GM19240 (cell line): ENCODE measurements at regions not wholly inside any gene's neighbourhood (a gene's known extent, or its start where the extent isn't known, plus 50 kb on each side); places are given as distances from the start of the nearest gene placed in this dataset.

ENCODE experiments used
- DNase-seq: peaks from one replicate; pipeline ENCODE4 v3.0.0; 2011; ENCODE audit warnings: low spot score; ENCODE audit not compliant: insufficient read length

DNA sequence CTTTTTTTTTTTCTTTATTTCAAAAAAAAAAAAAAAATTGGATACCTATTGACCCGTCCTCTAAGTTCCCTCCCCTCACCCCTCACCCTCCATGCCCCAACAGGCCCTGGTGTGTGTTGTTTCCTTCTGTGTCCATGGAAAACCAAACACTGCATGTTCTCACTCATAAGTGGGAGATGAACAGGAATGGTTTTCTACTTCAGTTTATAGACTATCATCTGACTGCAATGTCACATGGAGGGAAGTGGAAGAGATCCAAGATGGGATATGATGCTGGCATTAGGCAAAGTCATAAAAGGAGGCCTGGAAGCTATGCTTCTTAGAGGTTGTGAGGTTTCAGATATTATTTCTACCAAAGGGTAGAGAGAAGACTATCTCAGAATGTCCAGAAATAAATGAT, 237.5 kb downstream of the MAFB start:
- DNase-seq: no peak

DNA sequence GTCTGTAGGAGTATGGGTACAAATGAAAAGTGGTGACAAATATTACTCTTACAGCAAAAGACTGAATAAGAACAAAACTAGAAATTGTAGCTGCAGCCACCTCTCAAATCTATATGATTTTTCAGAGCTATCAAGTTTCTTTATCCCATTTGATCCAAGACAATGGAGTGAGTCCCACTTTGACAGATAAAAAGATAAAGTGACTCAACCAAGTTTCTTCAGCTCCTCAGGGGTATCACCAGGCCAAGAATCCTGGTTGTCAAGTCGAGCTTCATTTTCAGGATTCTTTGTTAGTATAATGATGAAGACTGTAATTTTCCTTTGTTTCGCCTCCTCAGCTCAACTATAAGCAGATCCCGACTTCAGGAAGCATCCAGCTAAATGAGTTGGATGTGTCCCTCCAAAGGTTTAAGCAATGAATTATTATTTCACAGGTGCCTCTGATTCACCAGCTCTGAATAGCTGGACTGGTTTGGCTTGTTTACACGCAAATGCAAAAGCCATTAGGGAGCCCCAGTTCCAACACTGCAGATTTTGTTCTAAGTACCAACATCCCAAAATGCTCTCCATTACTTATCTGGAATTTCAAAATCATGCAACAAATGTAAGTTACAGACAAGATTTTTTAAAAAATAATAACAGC, 238.9 kb downstream of the MAFB start:
- DNase-seq: no peak

DNA sequence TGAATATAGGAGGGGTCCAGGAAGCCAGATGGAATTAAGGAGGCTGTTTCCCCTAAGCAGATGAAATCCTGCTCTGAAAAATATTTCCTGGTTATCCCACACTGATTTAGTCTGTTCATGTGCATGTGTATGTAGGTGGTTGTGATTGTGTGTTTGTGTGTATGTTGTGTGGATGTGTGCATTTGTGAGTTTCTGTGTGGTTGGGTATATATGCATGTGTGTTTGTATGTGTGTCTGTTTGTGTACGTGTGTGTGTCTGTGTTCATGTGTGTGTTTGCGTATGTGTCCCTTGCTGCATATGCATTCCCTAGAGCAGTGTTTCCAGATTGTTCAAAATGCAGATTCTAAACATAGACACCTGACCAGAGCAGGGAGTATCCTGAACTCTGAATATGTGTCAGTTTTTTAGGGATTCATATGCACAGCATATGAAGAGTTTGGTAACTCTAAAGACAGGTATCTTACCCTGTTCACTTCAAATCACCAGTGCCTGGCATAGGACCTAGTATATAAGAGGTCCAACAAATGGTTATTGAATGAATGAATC, 239.8 kb downstream of the MAFB start:
- DNase-seq: no peak

DNA sequence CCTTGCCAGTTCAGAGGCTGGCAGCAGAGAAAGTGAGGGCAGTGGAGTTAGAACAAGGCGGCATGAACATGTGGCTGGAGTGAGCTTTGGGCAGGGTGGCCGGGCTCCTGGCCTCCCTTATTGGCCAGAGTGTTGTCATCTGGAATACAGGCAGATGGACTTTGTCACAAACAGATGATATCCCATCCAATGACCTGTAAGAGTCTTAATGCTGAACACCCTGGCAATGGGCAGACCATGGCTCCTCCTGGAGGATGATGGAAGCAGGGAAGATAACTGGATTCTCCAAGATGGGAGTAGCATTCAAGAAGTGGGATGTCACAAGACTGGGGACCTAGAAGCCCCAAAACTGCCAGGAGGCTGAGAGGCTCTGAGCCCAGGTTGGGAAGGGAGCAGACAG, 242.1 kb downstream of the MAFB start:
- no peak for DNase-seq

DNA sequence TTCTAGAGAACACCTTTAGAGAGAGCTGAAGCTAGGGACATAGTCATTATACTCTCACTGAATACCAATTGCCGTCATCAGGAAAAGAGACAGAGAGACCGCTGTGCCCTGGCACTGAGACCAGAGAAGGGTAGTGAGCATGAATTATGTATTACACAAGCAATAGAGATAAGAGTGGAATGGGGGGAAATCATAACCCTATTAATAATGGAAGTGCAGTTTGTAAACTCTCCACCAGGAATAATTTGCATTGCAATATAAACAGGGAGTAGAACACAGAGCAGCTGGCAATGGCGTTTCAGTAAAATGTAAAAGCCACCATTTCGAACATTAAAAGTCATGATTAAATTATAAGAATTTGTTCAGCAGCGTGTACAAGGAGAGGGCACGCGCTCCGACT, 244.5 kb downstream of the MAFB start:
- no peak for DNase-seq

DNA sequence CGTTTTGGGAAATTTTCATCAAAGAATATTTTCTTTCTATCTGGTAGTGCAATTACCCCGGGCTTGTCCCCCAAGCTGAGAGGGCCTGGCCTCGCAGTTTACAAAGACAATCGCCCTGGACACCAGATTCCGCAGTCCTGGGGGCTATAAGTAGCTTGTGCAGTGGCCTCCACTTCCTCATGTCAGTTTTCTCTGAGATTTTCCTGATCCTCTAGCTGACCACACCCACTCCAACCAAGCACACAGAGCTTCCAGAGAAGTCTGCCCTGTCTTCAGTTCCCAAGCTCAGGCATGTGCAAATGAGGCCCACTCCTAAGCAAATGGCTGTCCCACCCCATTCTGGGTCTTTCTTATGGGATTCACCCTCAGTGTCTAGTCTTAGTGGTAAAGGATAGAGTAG, 245.3 kb downstream of the MAFB start:
- no peak for DNase-seq

DNA sequence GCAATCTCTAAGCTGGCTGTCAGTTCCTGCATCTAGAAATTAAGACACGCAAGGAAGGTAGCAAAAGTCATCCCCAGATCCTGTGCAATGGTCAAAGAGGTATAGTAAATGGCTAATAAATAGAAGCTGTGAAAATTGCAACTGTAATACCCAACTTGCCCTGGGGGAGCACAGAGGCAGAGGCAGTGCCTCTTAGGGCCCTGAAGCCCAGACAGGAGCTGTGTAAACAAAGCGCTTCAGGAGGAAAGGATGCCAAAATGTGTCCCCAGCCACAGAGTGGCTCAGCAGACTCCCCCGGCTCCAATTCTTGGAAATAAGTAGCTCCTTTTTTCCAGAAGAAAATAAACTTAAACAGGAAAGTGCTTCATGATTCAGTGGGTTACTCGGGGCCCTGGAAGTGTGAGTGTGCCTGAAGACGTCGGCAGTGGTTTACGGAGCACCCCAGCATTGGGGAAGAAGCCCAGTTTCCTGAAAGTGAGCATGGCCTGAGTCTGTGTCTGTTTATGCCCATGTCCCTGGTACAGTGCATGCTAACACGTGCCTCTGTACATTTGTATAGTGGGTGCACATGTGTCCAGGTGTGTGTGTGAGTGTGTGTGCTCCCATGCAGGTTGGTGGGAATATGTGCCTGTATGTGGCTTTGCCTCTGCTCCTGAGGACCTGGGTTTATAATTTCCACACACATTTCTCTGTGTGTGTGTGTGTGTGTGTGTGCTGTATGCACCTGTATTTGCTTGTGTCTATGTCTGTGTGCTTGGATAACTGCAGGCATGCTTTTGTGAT, 246.7 kb downstream of the MAFB start:
- DNase-seq: no peak

DNA sequence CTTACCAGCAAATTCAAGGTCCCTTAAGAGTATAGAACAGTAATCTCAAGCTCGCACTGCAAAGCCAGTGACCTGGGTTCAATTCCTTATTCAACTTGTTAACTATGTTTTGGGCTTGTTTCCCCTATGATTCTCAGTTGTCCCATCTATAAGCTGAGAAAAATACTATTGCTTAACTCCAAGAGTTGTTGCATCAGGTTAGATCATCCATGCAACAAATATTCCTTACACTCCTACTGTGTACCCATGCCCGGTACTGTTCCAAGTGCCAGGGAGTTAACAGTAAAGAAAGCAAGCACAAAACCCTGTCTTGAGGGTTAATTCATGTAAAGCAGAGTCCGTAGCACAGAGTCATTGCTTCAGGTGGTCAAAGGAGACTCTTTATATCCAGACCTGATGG, 247.3 kb downstream of the MAFB start:
- no peak for DNase-seq

DNA sequence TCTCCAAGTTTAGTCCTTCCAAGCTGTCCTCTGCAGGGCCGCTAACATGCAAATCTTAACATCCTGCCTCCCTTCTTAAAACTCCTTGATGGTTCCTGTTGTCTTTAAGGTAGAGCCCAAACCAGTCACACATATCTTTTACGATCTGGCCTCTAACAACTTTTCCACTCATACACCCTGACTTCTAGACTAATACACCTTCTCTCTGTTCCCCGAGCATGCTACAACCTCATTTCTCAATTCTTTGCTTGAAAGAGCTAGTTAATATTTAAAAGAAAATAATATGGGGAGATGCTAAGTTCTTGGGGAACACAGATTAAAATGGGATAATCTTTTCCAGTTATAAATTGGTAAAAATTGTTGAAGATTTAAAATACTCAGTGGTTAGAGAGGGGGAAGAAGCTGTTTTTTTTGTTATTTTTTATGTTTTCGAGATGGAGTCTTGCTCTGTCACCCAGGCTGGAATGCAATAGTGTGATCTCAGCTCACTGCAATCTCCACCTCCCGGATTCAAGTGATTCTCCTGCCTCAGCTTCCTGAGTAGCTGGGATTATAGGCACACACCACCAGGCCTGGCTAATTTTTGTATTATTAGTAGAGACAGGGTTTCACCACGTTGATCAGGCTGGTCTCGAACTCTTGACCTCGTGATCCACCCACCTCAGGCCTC, 250.7 kb downstream of the MAFB start:
- DNase-seq: no peak

DNA sequence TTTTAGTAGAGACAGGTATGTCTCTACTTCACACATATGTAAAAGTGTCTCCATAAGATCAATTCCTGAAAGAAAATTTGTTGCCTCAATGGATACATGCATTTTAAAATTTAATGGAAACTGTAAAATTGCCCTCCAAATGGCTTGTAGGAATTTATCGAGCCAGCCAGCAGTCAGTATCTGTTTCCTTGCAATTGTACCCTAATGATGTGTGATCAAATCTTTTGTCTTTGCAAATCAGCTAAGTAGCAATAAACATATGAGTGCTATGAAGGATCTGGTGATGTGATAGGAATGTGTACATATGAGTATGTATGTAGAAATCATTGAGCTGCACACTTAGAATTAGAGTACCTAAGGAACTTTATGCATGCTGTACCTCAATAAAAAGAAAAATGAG, 253.0 kb downstream of the MAFB start:
- no peak for DNase-seq

DNA sequence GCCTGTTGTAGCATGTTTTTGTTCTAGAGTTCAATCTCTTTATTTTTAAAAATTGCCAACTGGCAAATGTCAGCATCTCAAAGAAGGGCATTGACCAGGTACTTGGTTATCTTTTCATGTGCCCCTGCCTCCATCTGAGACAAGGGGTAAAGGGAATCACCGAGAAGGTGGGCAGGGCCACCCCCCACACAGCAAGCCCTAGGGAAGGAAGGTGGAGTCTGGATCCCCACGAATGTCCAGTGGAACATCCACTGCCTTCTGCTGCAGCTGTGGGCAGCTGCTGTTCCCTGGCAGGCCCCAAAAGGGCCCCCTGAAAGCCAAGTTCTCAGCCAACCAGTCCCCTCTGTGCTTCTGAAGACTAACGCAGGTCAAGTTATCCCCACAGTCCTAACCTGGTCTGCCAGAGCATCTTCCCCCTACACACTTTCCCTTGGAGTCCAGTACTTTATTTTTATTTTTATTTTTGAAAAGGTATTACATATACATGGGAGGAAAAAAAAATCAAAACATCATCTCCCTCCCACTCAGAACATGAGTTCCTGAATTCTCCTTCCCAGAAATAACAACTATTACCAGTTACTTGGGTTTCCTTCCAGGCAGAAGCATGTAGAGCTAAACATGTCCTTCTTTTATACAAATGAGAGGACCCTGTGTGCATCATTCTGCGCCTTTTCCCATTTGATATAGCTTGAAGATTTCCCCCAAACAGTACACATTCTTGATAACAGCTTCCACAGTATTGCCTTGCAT, 253.7 kb downstream of the MAFB start:
- no peak for DNase-seq

DNA sequence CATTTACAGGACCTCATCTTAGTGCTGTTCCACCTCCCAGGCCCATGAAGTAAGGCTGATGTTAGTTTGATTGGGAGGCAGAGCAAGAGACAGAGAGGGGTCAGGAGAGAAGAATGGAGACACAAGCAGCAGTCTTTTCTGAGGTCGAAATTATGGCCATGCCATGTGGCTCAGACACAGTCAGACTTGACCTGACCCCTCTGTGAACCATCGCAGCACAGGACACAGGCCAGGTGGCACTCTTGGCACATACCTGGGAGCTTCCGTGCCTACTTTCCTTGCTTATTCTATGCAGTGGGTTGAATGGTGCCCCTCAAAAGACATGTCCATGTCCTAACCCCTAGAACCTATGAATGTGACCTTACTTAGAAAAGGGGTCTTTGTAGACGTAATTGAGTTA, 254.9 kb downstream of the MAFB start:
- DNase-seq: no peak

DNA sequence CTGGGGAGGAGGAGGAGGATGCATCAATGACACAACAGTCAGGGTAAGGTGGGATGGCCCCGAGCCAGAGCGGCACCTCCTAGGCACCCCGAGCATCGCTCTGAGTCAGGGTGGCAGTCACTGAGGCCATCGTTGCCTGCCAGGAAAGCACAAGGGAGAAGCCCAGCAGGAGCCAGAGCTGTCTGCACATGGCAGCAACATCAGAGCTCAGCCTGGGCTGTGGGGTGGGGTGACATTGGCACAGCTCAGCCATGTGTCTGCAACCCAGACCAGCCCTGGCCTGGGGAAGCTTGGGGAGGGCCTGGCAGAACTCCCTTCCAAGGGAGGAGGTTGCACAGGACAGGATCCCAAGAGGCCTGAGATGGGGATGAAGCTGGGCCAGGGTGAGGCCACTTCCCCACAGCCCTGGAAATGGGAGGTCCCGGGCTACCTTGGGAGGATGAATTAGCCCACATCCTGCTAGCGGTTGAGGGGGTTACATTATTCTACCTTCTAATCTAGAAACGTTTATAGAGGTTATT, 255.6 kb downstream of the MAFB start:
- DNase-seq: no peak

DNA sequence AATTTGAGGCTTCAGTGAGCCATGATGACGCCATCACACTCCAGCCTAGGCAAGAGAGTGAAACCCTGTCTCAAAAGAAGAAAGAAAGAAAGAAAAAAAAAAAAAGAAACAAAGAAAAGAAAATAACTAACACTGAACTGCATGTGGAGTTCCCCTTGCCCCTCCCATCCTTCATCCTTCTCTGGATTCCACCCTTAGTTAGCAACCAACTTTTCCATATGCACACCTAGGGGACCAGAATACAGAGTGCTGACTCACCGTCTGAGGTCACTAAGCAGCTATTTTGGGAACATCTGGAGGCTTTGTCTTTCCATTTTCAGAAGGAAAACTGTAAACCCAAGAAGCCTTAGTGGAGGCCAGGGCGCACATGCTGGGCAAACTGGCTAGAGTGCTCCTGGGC, 257.4 kb downstream of the MAFB start:
- DNase-seq: no peak

DNA sequence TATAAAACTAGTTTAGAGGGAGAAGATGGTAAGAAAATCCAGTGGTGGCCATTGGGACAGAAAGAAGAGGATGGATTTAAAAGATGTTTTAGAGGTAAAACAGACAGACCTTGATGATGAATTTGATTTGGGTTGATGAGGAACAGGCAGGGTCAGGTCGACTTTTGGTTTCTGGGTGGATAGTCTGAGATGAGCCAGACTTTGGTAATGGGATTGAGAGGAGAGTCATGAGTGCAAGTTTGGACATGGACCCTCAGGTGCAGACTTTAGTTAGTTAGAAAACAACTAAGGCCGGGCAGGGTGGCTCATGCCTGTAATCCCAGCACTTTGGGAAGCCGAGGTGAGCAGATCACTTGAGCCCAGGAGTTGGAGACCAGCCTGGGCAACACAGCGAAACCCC, 257.9 kb downstream of the MAFB start:
- no peak for DNase-seq

DNA sequence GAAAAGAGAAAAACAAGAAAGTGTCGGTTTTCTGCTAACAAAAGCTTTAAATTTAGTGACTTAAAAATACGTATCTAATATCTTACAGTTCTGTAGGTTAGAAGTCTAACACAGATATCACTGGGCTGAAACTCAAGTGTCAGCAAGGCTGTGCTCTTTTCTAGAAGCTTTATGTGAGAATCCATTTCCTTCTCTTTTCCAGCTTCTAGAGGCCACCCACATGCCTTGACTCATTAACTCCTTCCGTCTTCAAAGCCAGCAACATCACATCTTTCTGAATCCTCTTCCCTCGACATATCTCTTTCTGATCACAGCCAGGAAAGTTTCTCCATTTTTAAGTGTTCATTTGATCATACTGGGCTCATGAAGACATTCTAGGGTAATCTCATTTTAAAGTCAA, 262.0 kb downstream of the MAFB start:
- no peak for DNase-seq

DNA sequence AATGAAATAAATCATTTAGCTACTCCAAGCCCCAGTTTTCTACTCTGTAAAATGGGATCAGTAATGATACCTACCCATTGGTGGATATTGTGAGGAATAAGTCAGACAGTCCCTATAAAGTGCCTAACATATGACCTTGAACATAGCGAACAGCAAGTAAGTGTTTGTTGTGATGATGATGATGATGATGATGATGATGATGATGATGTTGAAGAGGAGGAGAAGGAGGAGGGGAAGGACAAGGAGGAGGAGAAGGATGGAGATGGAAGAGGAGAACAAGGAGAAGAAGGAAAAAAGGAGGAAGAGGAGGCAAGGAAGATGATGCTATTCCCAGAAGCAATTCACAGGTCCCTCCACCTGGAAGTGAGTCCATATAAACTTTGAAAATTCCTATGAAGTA, 264.3 kb downstream of the MAFB start:
- DNase-seq: no peak

DNA sequence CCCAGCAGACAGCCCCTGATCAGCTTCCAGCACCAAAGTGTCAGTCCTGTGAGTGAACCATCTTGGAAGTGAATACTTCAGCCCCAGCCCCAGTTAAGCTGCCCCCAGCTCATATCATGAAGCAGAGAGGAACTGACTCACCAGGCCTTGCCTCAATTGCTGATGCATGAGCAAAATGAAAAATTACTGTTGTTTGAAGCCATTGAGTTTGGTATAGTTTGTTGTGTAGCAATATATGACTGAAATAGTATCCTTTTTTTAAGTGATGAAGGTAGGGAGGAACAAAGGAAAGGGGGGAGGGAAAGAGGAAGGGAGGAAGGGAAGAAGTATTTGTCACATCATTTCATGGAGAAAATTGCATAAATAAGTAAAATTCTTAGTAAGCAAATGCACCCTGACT, 266.4 kb downstream of the MAFB start:
- DNase-seq: no peak

DNA sequence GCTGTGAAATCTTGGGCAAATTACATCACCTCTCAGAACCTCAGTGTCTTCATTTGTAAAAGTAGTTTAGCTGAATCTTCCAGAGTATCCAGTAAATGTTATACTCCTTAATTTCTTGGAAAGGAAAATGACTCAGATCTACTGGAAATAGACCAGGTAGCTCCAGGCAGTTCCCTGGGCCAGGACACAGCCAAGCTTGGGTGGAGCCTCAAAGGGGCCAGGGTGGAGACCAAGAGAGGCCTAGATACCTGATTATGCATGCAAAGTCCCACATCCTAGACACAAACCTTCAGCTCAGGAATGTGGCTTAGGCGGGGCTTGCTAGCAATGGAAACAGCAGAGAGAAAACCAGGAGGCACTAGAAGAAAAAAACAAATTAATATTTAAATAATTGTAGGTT, 272.8 kb downstream of the MAFB start:
- no peak for DNase-seq

DNA sequence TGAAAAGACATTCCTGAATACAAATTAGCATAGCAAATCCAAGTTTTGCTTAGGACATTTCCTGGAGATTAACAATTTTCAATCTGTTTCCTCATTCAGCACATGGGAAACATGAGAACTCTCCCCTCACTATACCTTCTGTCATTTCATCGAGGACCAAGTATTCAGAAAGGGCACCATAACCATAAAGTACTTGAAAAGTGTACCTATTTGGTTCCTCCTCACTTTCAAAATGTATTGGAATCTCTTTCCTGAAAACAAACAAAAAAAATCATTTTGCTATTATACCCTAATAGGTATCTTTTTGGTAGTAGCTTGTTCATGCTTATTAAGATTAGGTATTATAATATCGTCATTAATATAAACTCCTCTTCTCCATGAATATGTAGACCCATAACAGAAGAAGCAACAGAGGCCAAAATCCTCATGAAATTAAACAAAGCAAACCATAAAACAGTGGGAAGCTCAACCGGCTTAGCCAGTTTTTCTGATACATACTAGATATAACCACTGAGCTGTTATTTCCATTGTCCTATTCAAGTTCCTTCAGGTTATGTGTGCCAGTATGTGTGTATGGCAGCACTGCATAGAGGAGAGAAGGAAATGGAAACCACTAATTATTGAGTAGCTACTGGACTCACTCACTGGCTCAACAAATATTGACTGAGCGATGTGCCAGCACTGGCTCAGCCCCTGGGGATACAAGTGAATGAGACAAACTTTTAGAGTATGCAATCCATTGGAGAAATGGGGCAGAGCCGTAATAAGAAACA, 274.0 kb downstream of the MAFB start:
- no peak for DNase-seq

DNA sequence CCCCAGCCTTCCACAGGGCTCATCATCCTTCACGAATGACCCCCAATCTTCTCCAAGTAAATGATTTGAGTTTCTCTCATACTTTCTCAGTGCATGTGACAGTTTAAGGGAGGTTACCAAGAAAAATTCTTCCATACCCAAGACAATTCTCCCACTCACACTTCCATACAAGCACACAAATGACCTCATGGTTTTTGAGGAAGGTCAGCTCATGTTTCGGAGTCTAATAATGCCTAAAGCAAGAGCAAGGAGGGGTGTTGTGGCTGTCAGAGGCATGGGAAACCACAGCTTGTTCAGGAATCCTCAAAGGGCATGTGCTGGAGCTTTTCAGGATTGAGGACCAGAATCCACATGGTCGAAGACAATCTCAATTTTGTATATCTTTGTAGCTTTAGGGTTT, 279.0 kb downstream of the MAFB start:
- DNase-seq: no peak
